Heart left ventricle (tissue), 13 donors: ENCODE measurements at regions not wholly inside any gene's neighbourhood (a gene's known extent, or its start where the extent isn't known, plus 50 kb on each side); places are given as distances from the start of the nearest gene placed in this dataset.

Source experiments
- CTCF ChIP-seq, 12 donors: fragments of 200-600 bp; sonication (generic) in 4 of 12; IDR thresholded peaks; one replicate each; pipeline versions ENCODE4 v1.5.0 to v1.8.0; 2018 to 2022; ENCODE audit warnings: antibody characterized with exemption in 12 of 12, mild to moderate bottlenecking in 5 of 12
- POLR2A ChIP-seq, 2 donors: fragments of 450-650 bp; IDR thresholded peaks; one replicate each; pipeline ENCODE4 v1.6.1; 2017; ENCODE audit warnings: antibody characterized with exemption in 2 of 2, mild to moderate bottlenecking in 2 of 2, moderate library complexity in 2 of 2
- donor health status: ischemic (EF 13 %, LVEDD 7.1; RV severe dilation, severe dysfunction).
- donor health status: DM: no; HTN: yes; CAD: no.
- donor health status: DM: no; HTN: no; CAD: no.
- donor health status: ischemic (EF 25% LVEDD 6.9; RV normal size, moderate dysfunction).
- donor health status: ischemic (EF 25% LVEDD 5.7; RV mildly dilated, moderate dysfunction).
- donor health status: ischemic (EF 35%, LVEDD 5.7; RV mildly dilated, moderate dysfunction).
- donor health status: nonischemic (EF 11% LVEDD 7.7; RV severe dilation, severe dysfunction).
- donor health status: DM: yes; HTN: yes; CAD: no.
- donor health status: PGD.
- donor health status: ischemic (EF 29% LVEDD 5.4; RV normal size, mild dysfunction).
- donor health status: nonischemic (EF 23%, LVEDD 6.1; RV moderate dilation, normal function).

- TF ChIP-seq CTCF (IDR thresholded peaks at IDR 0.05) (no peak), POLR2A (IDR thresholded peaks at IDR 0.05) (no peak)
These were observed 104.9 kb upstream of the TANK start for GRCh38 chr2:161055289-161055688.
